ENCODE measurements at regions not wholly inside any gene's neighbourhood (a gene's known extent, or its start where the extent isn't known, plus 50 kb on each side); places are given as distances from the start of the nearest gene placed in this dataset.

- intact Hi-C loops (cut with micrococcal nuclease; ENCODE audit: unreplicated experiment): no loop called here
- ChIA-PET CTCF (no interaction called here), POLR2A (no interaction called here)
- no peak for ATAC-seq
- no TSS peak for BruUV-seq (replicated peaks)
- H3K27me3 ChIP-seq (ENCODE audit: control insufficient read depth, insufficient read depth, low read length): peaks cover 21% of the 10 kb centered on the region; the same call in 1 of the 2 replicates
- peaks cover 3% of the 10 kb centered on the region; the same call in 1 of the 2 replicates for H3K4me1 ChIP-seq (ENCODE audit: control insufficient read depth, insufficient read depth, low read length)
- H3K4me3 ChIP-seq (ENCODE audit: low read depth in 2 of 2, low read length in 2 of 2): no peak overlapping the region
- TF ChIP-seq, protein P1, sequence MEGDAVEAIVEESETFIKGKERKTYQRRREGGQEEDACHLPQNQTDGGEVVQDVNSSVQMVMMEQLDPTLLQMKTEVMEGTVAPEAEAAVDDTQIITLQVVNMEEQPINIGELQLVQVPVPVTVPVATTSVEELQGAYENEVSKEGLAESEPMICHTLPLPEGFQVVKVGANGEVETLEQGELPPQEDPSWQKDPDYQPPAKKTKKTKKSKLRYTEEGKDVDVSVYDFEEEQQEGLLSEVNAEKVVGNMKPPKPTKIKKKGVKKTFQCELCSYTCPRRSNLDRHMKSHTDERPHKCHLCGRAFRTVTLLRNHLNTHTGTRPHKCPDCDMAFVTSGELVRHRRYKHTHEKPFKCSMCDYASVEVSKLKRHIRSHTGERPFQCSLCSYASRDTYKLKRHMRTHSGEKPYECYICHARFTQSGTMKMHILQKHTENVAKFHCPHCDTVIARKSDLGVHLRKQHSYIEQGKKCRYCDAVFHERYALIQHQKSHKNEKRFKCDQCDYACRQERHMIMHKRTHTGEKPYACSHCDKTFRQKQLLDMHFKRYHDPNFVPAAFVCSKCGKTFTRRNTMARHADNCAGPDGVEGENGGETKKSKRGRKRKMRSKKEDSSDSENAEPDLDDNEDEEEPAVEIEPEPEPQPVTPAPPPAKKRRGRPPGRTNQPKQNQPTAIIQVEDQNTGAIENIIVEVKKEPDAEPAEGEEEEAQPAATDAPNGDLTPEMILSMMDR (IDR thresholded peaks at IDR 0.05): no peak
- TF ChIP-seq POLR2AphosphoS5 (IDR thresholded peaks at IDR 0.05; ENCODE audit: low read depth, low read length) (no peak), SIN3A (IDR thresholded peaks at IDR 0.05; ENCODE audit: borderline replicate concordance, insufficient read depth, low read depth, low read length) (no peak), TCF7L2 (IDR thresholded peaks at IDR 0.05; ENCODE audit: low read depth, low read length) (no peak)
- TF ChIP-seq, protein P2, sequence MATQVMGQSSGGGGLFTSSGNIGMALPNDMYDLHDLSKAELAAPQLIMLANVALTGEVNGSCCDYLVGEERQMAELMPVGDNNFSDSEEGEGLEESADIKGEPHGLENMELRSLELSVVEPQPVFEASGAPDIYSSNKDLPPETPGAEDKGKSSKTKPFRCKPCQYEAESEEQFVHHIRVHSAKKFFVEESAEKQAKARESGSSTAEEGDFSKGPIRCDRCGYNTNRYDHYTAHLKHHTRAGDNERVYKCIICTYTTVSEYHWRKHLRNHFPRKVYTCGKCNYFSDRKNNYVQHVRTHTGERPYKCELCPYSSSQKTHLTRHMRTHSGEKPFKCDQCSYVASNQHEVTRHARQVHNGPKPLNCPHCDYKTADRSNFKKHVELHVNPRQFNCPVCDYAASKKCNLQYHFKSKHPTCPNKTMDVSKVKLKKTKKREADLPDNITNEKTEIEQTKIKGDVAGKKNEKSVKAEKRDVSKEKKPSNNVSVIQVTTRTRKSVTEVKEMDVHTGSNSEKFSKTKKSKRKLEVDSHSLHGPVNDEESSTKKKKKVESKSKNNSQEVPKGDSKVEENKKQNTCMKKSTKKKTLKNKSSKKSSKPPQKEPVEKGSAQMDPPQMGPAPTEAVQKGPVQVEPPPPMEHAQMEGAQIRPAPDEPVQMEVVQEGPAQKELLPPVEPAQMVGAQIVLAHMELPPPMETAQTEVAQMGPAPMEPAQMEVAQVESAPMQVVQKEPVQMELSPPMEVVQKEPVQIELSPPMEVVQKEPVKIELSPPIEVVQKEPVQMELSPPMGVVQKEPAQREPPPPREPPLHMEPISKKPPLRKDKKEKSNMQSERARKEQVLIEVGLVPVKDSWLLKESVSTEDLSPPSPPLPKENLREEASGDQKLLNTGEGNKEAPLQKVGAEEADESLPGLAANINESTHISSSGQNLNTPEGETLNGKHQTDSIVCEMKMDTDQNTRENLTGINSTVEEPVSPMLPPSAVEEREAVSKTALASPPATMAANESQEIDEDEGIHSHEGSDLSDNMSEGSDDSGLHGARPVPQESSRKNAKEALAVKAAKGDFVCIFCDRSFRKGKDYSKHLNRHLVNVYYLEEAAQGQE (IDR thresholded peaks at IDR 0.05; ENCODE audit: insufficient read depth in 1 of 2, low read depth in 2 of 2, low read length in 1 of 2): no peak
- no peaks in the 10 kb centered on the region for H3K9me3 ChIP-seq (ENCODE audit: control insufficient read depth, insufficient read depth, low read depth, low read length)
- no peak overlapping the region for H3K27ac ChIP-seq (ENCODE audit: low read length)
- in situ Hi-C loops (cut with HindIII; ENCODE audit: low pct_unique_long_range_greater_than_20kb, low sequenced_read_pairs): no loop called here
- no peaks in the 10 kb centered on the region for H3K36me3 ChIP-seq (ENCODE audit: control insufficient read depth, insufficient read depth, low read length)
- no peak for DNase-seq (ENCODE audit: low read depth, low spot score)
Observed at GRCh38 chr11:45365961-45366618, 79.9 kb upstream of the SYT13 start.

DNA sequence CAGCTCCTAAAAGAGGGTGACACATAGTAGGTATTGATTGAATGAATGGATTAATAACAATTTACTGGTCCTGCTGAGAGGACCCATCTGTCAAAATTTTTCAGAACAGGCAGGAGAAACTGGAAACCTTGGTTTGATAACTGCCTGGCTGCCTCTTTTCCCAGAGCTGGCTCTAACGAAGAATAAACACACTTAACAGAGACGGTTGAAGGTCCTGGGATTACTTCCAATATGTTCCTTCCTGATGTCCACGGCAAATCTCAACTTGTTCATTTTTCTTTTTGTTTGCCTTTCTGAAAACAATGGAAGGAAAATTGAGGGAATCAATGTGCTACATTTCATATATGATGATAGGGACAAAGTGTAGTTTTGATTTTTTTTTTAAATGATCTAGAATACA is 76.5 kb upstream of the SYT13 start:
- no TSS peak for BruUV-seq (replicated peaks)
- peaks cover 23% of the 10 kb centered on the region for H3K27me3 ChIP-seq (ENCODE audit: control insufficient read depth, insufficient read depth, low read length)
- DNase-seq (ENCODE audit: low read depth, low spot score): no peak
- ATAC-seq: no peak
- intact Hi-C loops (cut with micrococcal nuclease; ENCODE audit: unreplicated experiment): no loop called here
- no peaks in the 10 kb centered on the region for H3K4me1 ChIP-seq (ENCODE audit: control insufficient read depth, insufficient read depth, low read length)
- H3K4me3 ChIP-seq (ENCODE audit: low read depth in 2 of 2, low read length in 2 of 2): no peak overlapping the region
- no peak overlapping the region for H3K27ac ChIP-seq (ENCODE audit: low read length)
- ChIA-PET CTCF (no interaction called here), POLR2A (no interaction called here)
- in situ Hi-C loops (cut with HindIII; ENCODE audit: low pct_unique_long_range_greater_than_20kb, low sequenced_read_pairs): no loop called here
- H3K36me3 ChIP-seq (ENCODE audit: control insufficient read depth, insufficient read depth, low read length): no peaks in the 10 kb centered on the region
- H3K9me3 ChIP-seq (ENCODE audit: control insufficient read depth, insufficient read depth, low read depth, low read length): no peaks in the 10 kb centered on the region
- TF ChIP-seq, protein P2 (IDR thresholded peaks at IDR 0.05; ENCODE audit: insufficient read depth in 1 of 2, low read depth in 2 of 2, low read length in 1 of 2): no peak
- TF ChIP-seq POLR2AphosphoS5 (IDR thresholded peaks at IDR 0.05; ENCODE audit: low read depth, low read length) (no peak), SIN3A (IDR thresholded peaks at IDR 0.05; ENCODE audit: borderline replicate concordance, insufficient read depth, low read depth, low read length) (no peak), TCF7L2 (IDR thresholded peaks at IDR 0.05; ENCODE audit: low read depth, low read length) (no peak)
- TF ChIP-seq, protein P1 (IDR thresholded peaks at IDR 0.05): no peak

Measured in Panc1 (cell line).